ENCODE measurements at regions not wholly inside any gene's neighbourhood (a gene's known extent, or its start where the extent isn't known, plus 50 kb on each side); places are given as distances from the start of the nearest gene placed in this dataset.

DNA sequence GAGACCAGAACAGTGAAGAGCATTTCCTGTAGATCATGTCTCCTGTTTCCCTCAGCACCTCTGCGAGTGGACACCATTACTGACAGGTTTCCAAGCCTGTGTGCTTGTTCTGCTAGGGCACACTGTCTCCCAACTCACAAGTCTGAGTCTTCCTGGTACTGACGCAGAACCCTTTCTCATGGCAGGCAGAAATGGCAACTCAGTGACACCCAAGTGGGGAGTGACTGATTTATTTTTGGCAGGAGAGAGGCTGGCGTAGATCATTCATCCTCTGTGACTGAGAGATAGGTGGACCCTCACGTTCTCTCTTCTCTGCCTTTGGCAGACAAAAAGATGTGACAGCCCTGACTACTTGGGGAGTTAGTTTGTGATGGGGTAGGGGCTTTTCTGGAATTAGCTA lies 183.4 kb downstream of the RFC3 start:
- no peak for DNase-seq (ENCODE audit: low read depth in 4 of 4, low spot score in 2 of 4)

DNA sequence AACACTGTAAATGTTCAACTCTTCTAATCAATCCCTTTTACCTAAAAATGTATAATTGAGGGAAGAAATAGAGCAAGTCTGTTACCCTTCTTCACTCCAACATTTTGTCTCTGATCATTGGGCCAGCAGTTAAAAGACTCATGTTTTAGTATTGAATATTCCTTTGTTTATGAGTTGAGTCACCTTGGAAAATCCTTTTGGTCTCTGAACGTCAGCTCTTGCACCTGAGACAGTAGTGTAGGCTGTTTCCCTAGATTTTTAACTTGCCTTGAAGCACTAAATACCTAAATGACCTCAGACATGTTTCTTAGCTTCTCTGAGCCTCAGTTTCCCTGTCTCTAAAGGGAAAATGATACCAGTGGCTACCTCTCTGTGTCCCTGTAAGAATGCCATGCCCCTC lies 184.2 kb downstream of the RFC3 start:
- DNase-seq (ENCODE audit: low read depth in 4 of 4, low spot score in 2 of 4) = no peak

DNA sequence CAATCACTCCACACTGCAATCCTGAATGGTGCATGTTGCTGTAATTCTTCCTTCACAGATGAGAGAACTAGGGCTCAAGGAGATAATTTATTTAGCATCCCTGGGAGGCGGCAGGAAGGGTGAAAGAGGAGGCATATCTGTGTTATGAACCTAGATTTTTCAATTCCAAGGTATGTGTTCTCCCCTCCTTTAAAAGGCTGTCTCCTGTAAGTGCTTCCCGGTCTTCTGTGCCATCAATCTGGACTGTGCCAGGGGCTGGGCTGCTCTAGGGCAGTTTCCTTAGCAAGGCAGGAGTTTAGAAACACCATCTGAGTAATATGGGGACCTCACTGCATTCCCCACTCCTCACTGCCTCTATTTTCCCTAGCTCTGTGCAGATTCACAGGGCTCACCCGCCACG lies 185.0 kb downstream of the RFC3 start:
- no peak for DNase-seq (ENCODE audit: low read depth in 4 of 4, low spot score in 2 of 4)

DNA sequence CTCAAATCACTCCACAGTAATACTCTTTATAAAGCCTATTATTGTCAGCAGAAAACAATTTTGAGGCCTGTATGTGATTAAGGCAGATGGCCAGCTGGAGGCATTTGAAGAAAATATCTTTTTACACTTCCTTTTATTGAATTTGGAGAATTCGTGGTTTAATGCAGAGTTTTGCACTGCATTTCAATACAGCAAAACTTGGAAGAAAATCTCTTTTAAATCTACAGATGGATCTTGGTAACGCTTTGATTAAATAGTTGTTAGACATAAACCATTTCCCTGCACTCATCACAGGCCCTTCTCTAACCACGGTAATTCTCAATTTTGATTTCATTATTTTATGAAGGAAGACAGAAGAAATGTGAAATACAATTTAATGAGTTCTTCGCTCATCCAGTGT lies 185.7 kb downstream of the RFC3 start:
- DNase-seq (ENCODE audit: low read depth in 4 of 4, low spot score in 2 of 4) = no peak

DNA sequence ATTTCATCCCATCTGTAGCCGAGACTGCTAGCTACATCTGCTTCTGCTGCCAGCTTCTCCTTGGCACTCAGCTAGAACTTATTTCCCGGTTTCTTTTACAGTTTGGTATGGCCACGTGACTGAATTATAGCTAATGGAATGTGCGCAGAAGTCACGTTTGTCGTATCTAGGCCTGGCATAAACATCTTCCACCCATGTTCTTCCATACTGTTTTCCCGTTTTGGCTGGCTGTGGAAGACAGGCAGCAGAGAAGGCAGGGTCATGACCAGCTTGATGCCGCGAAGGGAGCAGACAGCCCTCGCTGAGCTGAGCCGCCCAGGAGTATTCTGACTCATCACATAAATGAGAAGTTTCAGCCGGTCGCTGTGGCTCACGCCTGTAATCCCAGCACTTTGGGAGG lies 186.7 kb downstream of the RFC3 start:
- no peak for DNase-seq (ENCODE audit: low read depth in 4 of 4, low spot score in 2 of 4)

DNA sequence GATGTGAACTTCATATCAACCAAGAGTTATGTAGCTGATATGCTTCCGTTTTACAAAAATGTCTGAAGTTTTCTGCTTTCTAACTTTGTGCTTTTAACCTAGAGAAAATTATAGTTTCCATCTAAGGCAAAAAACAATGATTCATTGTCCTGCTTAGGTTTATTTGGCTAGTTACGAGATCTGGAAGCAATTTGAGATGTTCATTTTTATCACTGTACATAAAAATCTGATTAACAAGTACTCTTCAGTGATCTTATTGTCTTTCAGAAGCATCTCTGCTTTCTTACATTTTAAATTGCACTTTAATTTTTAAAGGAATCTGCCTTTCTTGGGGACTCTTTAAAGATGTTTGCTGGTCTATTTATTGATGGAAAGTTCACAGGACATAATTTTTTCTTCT lies 188.1 kb downstream of the RFC3 start:
- DNase-seq (ENCODE audit: low read depth in 4 of 4, low spot score in 2 of 4) = no peak

DNA sequence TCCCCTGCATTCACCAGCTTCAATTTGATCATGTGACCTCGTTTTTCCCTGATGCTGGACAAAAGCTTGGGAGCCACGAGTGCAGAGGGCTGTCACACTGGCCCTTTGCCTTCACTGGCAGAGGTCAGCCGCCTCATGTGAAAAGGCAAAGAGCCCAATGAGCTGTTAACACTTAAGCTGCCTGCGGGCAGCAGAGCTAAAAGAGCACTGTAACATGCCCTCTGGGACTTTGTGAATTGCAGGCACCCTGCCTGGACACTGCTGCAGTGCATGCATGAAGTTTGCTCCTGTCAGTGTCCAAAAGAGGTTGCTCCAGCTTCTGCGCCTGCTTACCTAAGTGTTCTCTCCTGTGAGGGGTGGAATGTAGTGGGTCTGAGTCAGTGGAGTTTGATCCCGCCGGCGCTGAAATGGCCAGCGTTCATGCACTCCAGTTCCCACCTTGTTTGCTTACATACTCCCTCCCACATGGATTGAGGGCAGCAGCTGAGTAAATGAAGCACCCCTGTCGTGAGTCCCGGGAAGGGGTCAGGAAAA lies 193.7 kb downstream of the RFC3 start:
- no peak for DNase-seq (ENCODE audit: low read depth in 4 of 4, low spot score in 2 of 4)

DNA sequence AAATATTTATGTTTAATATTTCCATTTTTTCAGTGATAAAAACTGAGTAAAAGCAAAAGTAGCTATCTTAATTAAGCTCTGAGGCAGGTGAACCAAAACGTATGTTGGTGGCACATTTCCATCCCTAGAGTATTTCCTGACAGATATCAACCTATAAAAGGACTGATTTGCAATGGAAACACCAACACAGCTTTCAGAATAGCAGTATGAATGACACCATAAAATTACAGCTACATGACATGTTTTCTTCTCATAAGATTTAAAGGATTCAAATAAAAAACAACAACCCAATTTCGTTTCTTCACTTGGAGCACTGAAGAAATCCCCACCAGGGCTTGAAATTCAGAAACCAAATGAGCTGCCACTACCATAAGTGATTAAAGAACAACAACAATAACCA lies 194.4 kb downstream of the RFC3 start:
- DNase-seq (ENCODE audit: low read depth in 4 of 4, low spot score in 2 of 4) = no peak

DNA sequence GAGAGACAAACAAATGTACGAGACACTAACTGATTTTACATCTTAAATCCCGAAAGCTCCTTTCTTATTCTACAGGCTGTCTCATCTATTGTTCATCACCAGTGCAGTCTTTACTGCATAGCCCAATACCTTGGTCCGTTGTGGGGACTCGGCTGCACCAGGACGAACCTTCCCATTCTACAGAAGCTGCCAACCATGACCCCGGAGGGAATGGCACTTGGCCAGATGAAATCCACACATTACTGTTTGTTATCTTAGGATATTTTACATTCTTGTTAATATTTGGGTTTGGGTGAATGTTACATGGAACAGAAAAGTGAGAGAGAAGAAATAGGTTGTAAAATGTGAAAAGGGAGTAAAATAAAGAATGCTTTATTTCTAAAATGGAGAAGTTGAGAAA lies 195.1 kb downstream of the RFC3 start:
- no peak for DNase-seq (ENCODE audit: low read depth in 4 of 4, low spot score in 2 of 4)

DNA sequence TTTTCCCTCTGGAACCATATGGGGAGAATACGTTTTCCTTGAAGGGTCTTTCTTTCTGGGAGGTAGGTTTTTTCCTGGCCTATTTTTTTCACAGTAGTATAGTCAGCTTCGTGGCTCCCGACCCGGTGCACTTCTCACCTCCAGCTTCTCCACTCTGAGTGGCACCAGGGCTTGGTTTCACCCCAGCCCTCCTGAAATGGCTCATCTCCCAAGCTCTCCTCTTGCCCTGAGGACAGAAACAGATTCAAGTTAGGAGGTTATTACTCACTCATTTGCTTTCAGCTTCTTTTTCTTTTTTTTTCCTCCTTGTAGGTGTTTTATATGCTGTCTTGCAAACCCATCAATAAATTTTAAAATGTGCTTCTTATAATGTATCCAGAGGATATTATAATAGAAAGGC lies 199.3 kb downstream of the RFC3 start:
- DNase-seq (ENCODE audit: low read depth in 4 of 4, low spot score in 2 of 4) = no peak

DNA sequence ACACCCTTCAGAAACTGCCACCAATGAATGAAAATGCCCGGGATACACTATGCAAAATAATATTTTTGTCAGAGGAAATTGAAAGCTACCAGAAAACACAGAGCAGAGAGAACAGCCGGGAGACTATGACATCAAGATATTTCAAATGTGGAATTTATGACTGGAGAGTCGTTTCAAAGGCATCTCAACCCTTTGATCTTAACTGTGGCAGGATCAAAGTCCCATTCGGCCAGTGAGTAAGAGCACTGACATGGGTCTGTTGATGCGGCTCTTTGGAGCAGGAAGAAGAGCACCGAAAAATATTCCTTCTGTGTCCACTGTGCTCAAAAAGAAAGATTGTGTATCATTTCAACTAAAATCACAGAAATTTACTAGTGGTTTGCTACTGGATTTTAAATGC lies 201.9 kb downstream of the RFC3 start:
- peak in 1 of 4 donors; percentile 17 for DNase-seq (ENCODE audit: low read depth in 4 of 4, low spot score in 2 of 4)

DNA sequence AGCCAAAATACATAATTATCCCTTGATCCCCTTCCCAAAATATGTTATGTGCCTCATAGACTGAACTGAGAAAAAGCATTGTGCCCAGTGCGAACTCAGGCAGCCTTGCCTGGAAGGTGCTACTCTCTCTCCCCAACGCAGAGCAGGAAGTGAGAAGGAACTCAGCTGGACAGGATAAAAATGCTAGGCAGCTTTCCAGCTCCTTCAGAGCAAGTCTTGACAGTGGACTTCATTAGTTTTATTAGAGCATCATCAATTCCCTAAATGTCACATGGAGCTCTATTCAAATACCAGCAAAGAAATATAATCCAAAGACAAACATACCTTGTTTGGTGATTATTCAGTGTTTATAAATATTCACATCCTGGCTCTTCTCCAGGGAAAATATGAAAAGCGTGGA lies 202.4 kb downstream of the RFC3 start:
- no peak for DNase-seq (ENCODE audit: low read depth in 4 of 4, low spot score in 2 of 4)

DNA sequence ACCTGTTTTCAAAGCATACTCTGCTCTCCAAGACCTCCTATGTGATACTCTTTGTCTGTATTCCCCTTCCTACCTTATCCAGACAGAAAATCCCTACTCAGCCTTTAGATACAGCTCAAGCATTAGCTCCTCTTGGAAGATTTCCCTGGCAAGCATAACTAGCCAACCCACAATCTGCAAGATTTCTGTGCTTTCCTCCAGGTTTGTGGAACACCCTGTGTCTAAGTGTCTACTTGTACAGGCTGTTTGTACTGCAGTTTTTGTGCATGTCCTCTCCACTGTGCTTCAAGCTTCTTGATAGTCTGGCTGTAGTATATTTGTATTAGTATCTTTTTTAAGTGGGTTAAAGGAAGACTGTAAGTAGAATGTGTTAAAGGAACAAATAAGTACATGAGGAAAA lies 203.7 kb downstream of the RFC3 start:
- DNase-seq (ENCODE audit: low read depth in 4 of 4, low spot score in 2 of 4) = no peak

DNA sequence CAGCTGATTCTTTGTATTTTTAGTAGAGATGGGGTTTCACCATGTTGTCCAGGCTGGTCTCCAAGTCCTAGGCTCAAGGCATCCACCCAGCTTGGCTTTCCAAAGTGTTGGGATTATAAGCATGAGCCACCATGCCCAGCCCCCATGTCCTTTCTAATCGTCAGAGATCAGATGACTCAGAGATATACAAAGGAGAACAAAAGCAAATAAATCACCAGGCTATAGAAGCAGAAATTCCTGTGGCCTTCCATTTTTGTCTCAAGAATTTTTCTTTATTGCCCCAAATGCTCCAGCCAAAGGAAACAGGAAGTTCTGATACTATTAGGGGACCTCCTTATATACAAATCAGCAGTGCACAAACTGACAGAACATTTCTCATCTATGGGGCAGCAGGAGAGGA lies 207.8 kb downstream of the RFC3 start:
- DNase-seq (ENCODE audit: low read depth in 4 of 4, low spot score in 2 of 4) = no peak

DNA sequence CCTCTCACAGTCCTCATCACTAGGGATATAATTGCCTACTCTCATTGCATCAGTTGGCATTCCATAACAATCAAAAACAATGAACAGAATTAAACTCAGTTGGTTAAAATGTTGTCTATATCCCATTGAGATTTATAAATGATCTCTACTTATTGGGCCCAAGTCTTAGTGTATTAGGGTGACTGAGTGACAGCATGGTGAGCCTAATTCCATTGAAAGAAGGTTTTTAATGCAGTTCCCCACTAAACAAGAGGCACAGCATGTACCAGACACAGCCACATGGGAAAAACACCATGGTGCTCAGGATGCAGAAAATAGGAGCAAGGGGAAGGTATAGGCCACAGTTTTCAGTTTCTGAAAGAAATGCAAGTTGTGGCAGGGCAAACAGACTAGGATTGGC lies 208.4 kb downstream of the RFC3 start:
- no peak for DNase-seq (ENCODE audit: low read depth in 4 of 4, low spot score in 2 of 4)

DNA sequence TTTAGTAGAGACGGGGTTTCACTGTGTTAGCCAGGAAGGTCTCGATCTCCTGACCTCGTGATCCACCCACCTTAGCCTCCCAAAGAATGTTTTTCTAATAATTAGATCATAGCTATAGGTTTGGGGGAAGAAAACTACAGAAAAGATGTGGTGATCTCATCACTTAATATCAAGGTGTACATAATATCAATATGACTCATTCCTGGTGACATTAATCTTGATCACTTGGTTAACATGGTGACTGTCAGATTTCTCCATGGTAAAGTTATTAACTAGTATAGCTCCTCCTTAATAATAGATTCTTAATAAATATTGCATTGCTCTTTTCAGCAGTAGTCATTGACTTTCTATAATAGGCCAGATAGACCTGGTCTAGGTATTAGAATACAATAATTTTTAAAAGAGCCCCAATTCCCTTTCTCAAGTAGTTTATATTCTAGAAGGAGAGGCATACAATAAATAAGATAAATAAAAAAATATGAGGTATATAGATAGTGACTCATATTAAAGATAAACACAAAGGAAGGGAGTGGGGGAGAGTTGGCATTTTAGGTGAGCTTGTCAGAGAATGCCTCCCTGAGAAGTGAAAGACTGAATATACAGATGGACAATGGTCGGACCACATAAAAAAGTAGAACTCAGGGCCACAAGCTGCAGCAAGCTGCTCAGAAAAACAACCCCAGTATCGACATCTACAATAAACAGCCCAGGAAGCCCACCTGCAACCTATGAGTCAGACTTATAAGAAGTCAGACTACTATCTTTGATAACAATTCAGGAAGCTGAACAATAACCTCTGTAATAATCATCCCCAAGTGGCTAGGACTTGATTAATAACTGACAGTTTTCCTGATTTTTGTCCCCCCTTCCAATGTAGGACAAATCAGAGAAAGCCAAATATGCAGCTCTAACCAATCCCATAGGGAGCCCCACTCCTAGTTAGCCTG lies 210.8 kb downstream of the RFC3 start:
- DNase-seq (ENCODE audit: low read depth in 4 of 4, low spot score in 2 of 4) = no peak

DNA sequence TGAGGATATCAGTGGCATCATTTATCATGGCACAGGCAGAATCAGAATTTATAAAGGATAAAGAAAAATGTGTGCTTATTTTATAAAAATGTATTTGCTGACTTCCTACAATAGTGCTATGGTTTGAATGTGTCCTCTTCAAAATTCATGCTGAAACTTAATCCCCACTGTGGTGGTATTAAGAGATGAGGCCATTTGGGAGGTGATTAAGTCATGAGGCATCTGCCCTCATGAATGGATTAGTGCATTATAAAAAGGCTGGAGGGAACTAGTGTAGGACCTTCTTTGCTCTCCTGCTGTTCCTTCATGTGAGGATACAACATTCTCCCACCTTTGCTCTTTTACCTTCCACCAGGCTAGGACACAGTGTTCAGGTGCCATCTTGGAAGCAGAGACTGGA lies 212.8 kb downstream of the RFC3 start:
- no peak for DNase-seq (ENCODE audit: low read depth in 4 of 4, low spot score in 2 of 4)

DNA sequence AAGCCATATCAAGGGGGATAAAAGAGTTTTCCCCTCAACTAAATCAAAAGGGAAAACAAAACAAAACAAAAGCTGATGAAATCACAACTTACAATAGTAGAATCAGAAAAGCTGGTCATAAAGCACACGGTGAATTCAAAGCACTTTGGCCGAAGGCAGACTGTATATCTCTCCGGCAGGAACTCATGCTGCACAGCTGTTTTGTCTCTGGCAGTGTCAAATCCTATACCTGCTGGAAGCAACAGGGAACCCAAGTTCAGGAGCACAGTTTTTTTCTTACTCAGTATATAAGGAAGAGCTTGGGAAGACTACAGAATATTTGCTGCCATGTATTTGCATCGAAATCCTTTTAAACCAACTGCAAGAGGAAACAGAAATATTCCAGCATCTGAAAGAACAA lies 213.7 kb downstream of the RFC3 start:
- DNase-seq (ENCODE audit: low read depth in 4 of 4, low spot score in 2 of 4) = peak in 1 of 4 donors; percentile 6

DNA sequence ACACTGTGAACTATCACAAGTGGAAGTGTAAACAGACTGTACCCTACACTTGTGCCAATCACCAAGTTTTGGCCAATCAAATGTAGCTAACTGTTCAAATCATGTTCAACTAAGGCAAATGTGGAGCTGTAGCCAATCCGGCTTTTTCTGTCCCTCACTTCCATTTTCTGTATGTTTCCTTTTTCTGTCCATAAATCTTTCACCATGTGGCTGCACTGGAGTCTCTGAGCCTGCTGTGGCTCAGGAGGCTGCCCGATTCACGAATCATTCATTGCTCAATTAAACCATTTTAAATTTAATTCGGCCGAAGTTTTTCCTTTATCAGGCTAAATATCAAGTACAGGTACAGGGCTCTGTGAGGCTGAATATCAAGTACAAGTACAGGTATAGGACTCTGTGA lies 216.5 kb downstream of the RFC3 start:
- no peak for DNase-seq (ENCODE audit: low read depth in 4 of 4, low spot score in 2 of 4)

DNA sequence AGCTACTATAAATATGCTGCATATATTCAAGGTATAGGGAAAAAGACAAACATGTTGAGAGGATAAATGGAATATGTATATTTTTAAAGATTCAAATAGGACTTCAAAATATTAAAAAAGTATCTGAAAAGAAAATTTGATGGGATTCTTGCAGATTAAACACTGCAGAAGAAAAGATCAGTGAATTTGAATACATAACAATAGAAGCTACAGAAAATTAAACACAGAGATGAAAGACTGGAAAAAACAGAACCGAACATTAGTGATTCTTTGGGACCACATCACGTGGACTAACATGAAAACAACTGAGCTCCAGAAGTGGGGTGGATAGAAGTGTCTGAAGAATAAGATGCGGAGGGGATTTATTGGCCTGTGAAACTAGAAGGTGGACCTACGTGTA lies 217.2 kb downstream of the RFC3 start:
- DNase-seq (ENCODE audit: low read depth in 4 of 4, low spot score in 2 of 4) = no peak

DNA sequence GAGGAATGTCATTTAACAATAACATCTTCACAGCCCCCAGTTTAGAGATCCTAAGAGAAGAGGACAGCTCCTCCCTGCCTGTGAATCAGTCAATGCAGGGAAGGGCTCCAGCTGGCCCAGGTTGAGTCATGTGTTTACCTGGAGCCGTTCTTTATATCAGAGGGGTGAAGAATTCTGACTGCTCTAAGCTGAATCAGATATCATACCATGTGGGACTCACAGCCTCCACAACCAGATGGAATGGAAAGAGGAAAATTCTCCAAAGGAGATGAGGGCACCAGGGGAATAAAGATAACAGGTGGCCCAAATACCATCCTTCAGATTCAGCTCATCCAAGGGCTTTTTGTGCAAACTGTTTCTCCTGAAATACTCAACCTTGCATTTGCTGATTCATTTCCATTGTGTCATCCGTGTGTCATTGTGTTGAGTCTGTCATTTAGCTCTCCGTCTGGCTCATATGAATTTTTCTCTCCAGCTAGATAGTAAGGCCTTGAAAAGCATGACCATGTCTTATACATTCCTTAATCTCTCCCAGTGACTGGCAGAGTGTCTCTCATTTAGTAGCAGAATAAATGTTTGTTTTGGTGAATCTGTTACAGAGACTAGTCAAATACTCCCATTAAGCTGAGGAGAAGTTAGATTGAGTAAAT lies 217.9 kb downstream of the RFC3 start:
- no peak for DNase-seq (ENCODE audit: low read depth in 4 of 4, low spot score in 2 of 4)

All from left renal cortex interstitium (tissue), 4 donors.